OCI-LY7 (cell line): ENCODE measurements at regions not wholly inside any gene's neighbourhood (a gene's known extent, or its start where the extent isn't known, plus 50 kb on each side); places are given as distances from the start of the nearest gene placed in this dataset.

Source experiments
- BruUV-seq: library from RNA; stranded (reverse); fragments of 400-500 nt; replicated peaks from 2 replicates; lab custom pipeline; 2021; lab: Mats Ljungman, UMichigan
- CTCF ChIA-PET: fragments of 300-600 bp; sonication (Branson Sonifier 250); formaldehyde crosslinking; loops from one replicate; lab custom pipeline; 2022; ENCODE audit warnings: antibody characterized with exemption; ENCODE audit not compliant: unreplicated experiment; lab: Charles Lee
- POLR2A ChIA-PET: fragments of 300-600 bp; sonication (Branson Sonifier 250); formaldehyde crosslinking; loops from one replicate; lab custom pipeline; 2022; ENCODE audit warnings: antibody characterized with exemption; lab: Charles Lee
- DNase-seq: peaks from one replicate; pipeline ENCODE4 v3.0.0-alpha.2; 2015; ENCODE audit warnings: low spot score
- H2AFZ ChIP-seq: fragments of 200-600 bp; sonication (generic), shearing (Covaris generic); 2 replicates; pipeline ENCODE4 v1.6.1; 2014; ENCODE audit warnings: mild to moderate bottlenecking, antibody characterized with exemption, low read length, moderate library complexity
- H3K27ac ChIP-seq: fragments of 200-600 bp; sonication (generic); 2 replicates; pipeline ENCODE4 v1.5.1; 2014; ENCODE audit warnings: mixed run types, low read depth, mild to moderate bottlenecking, moderate library complexity, low read length, inconsistent platforms; ENCODE audit not compliant: poor library complexity, severe bottlenecking
- H3K36me3 ChIP-seq: fragments of 200-600 bp; sonication (generic); 2 replicates; pipeline ENCODE4 v1.6.1; 2014; ENCODE audit warnings: mild to moderate bottlenecking, antibody characterized with exemption, low read length, moderate library complexity, mixed read lengths; ENCODE audit not compliant: insufficient read depth
- H3K4me1 ChIP-seq: fragments of 200-600 bp; sonication (generic); 2 replicates; pipeline ENCODE4 v1.5.1; 2014; ENCODE audit warnings: mild to moderate bottlenecking, low read length; ENCODE audit not compliant: insufficient read depth, poor library complexity, severe bottlenecking
- H3K4me2 ChIP-seq: fragments of 200-600 bp; sonication (generic); 2 replicates; pipeline ENCODE4 v1.6.1; 2014; ENCODE audit warnings: mild to moderate bottlenecking, low read length
- H3K4me3 ChIP-seq: fragments of 200-600 bp; sonication (generic); 2 replicates; pipeline ENCODE4 v1.5.1; 2014; ENCODE audit warnings: mild to moderate bottlenecking, low read depth, low read length; ENCODE audit not compliant: poor library complexity, severe bottlenecking
- H3K79me2 ChIP-seq: fragments of 200-600 bp; sonication (generic); 2 replicates; pipeline ENCODE4 v1.6.1; 2016; ENCODE audit warnings: low read depth, mild to moderate bottlenecking, low read length, moderate library complexity, mixed read lengths; ENCODE audit not compliant: insufficient read depth
- H3K9me2 ChIP-seq: fragments of 200-600 bp; sonication (generic); 2 replicates; pipeline ENCODE4 v1.6.1; 2016; ENCODE audit warnings: mild to moderate bottlenecking, low read length, mixed read lengths; ENCODE audit not compliant: insufficient read depth
- H3K9me3 ChIP-seq: fragments of 200-600 bp; sonication (generic); 2 replicates; pipeline ENCODE4 v1.6.1; 2014; ENCODE audit warnings: mild to moderate bottlenecking, mixed run types, low read length, mixed read lengths
- H4K20me1 ChIP-seq: fragments of 200-600 bp; sonication (generic); 2 replicates; pipeline ENCODE4 v1.6.1; 2014; ENCODE audit warnings: mild to moderate bottlenecking, antibody characterized with exemption, low read length, moderate library complexity, mixed read lengths; ENCODE audit not compliant: insufficient read depth
- CTCF ChIP-seq: fragments of 200-600 bp; sonication (generic); conservative IDR thresholded peaks from 2 replicates; pipeline ENCODE4 v1.5.1; 2014; ENCODE audit warnings: mild to moderate bottlenecking, antibody characterized with exemption, low read length, moderate library complexity, mixed read lengths
- EZH2phosphoT487 ChIP-seq: fragments of 200-600 bp; sonication (generic); IDR thresholded peaks from 2 replicates; pipeline ENCODE4 v1.6.1; 2018; ENCODE audit warnings: low read depth, borderline replicate concordance, mild to moderate bottlenecking, mixed run types, antibody characterized with exemption, low read length, moderate library complexity, mixed read lengths
- intact Hi-C: fragments of 100-400 bp; cut with micrococcal nuclease; formaldehyde crosslinking; loops from one replicate; pipeline ENCODE4 v1.10.0; 2022; ENCODE audit not compliant: unreplicated experiment

- no peak for TF ChIP-seq CTCF
- TF ChIP-seq EZH2phosphoT487 = no peak
- no peak overlapping the region for H3K27ac ChIP-seq
- H3K4me1 ChIP-seq = no peaks in the 10 kb centered on the region
- ChIA-PET CTCF (no interaction called here), POLR2A (interaction anchor here (0.7 kb wide), 1 partner anchor 20 kb away, joined by 3 read pairs; no protein-coding TSS in a partner anchor)
- no peaks in the 10 kb centered on the region for H3K9me2 ChIP-seq
- DNase-seq = no peak
- H3K9me3 ChIP-seq = no peaks in the 10 kb centered on the region
- H4K20me1 ChIP-seq = no peaks in the 10 kb centered on the region
- no TSS peak for BruUV-seq
- no peak overlapping the region for H3K4me3 ChIP-seq
- H3K36me3 ChIP-seq = no peaks in the 10 kb centered on the region
- no peak overlapping the region for H3K4me2 ChIP-seq
- H2AFZ ChIP-seq = no peak overlapping the region
- intact Hi-C loops = no loop called here
- H3K79me2 ChIP-seq = no peaks in the 10 kb centered on the region
Observed at GRCh38 chr6:48560408-48560807, 449.4 kb upstream of the PTCHD4 start.

GRCh38 chr6:48553467-48554189 is 442.6 kb upstream of the PTCHD4 start:
- Histone ChIP-seq H3K4me2 (no peak overlapping the region), H3K4me3 (no peak overlapping the region), H3K4me1 (no peaks in the 10 kb centered on the region), H3K79me2 (no peaks in the 10 kb centered on the region), H3K9me2 (no peaks in the 10 kb centered on the region), H3K36me3 (no peaks in the 10 kb centered on the region), H4K20me1 (no peaks in the 10 kb centered on the region), H2AFZ (no peak overlapping the region), H3K27ac (no peak overlapping the region), H3K9me3 (no peaks in the 10 kb centered on the region)
- intact Hi-C loops = no loop called here
- no peak for TF ChIP-seq CTCF
- no peak for TF ChIP-seq EZH2phosphoT487
- no peak for DNase-seq
- CTCF ChIA-PET = no interaction called here
- BruUV-seq = no TSS peak
- POLR2A ChIA-PET = interaction anchor here (0.6 kb wide), 2 partner anchors 10 to 916 kb away, joined by 3 read pairs; no protein-coding TSS in a partner anchor

GRCh38 chr6:48552905-48553304 is 441.9 kb upstream of the PTCHD4 start:
- intact Hi-C loops = no loop called here
- no peaks in the 10 kb centered on the region for H3K4me1 ChIP-seq
- H3K9me3 ChIP-seq = no peaks in the 10 kb centered on the region
- no peaks in the 10 kb centered on the region for H3K79me2 ChIP-seq
- H3K36me3 ChIP-seq = no peaks in the 10 kb centered on the region
- no peaks in the 10 kb centered on the region for H3K9me2 ChIP-seq
- H4K20me1 ChIP-seq = no peaks in the 10 kb centered on the region
- H3K4me2 ChIP-seq = no peak overlapping the region
- no peak overlapping the region for H3K27ac ChIP-seq
- H2AFZ ChIP-seq = no peak overlapping the region
- POLR2A ChIA-PET = interaction anchor here (0.7 kb wide), 1 partner anchor 13 kb away, joined by 3 read pairs; no protein-coding TSS in a partner anchor
- TF ChIP-seq EZH2phosphoT487 (no peak), CTCF (no peak)
- DNase-seq = no peak
- H3K4me3 ChIP-seq = no peak overlapping the region
- CTCF ChIA-PET = no interaction called here
- no TSS peak for BruUV-seq
